Panc1 (cell line): ENCODE measurements at regions not wholly inside any gene's neighbourhood (a gene's known extent, or its start where the extent isn't known, plus 50 kb on each side); places are given as distances from the start of the nearest gene placed in this dataset.

Source experiments
- POLR2AphosphoS5 ChIP-seq: IDR thresholded peaks from 2 replicates; pipeline ENCODE4 v1.6.1; 2012; ENCODE audit warnings: mild to moderate bottlenecking, low read depth, low read length, moderate library complexity
- TF ChIP-seq, protein P1 (sequence below): fragments of 450-650 bp; IDR thresholded peaks from 2 replicates; pipeline ENCODE4 v1.5.1; 2017; ENCODE audit warnings: mild to moderate bottlenecking

DNA sequence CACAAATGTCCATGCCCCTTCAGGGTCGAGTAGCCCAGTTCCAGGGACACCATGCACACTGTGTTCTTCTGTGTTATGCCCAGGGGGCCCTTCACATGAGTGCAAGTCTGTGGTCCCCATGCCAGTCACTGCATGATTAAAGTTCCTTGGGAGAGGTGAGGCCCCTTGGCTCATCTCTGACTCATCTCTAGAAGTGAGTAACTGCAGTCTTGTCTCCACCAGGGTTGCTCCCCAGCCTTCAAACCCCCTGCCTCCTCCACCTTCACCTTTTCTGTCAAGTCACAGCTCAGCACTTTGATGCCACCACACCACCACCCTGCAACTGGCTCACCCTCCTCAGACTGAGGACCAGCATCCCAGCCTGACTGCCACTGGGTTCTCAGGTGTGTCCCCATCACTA lies 161.7 kb downstream of the UNC5CL start:
- TF ChIP-seq, protein P1, sequence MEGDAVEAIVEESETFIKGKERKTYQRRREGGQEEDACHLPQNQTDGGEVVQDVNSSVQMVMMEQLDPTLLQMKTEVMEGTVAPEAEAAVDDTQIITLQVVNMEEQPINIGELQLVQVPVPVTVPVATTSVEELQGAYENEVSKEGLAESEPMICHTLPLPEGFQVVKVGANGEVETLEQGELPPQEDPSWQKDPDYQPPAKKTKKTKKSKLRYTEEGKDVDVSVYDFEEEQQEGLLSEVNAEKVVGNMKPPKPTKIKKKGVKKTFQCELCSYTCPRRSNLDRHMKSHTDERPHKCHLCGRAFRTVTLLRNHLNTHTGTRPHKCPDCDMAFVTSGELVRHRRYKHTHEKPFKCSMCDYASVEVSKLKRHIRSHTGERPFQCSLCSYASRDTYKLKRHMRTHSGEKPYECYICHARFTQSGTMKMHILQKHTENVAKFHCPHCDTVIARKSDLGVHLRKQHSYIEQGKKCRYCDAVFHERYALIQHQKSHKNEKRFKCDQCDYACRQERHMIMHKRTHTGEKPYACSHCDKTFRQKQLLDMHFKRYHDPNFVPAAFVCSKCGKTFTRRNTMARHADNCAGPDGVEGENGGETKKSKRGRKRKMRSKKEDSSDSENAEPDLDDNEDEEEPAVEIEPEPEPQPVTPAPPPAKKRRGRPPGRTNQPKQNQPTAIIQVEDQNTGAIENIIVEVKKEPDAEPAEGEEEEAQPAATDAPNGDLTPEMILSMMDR, result no peak
- TF ChIP-seq POLR2AphosphoS5, result no peak
